ENCODE measurements at regions not wholly inside any gene's neighbourhood (a gene's known extent, or its start where the extent isn't known, plus 50 kb on each side); places are given as distances from the start of the nearest gene placed in this dataset.

DNA sequence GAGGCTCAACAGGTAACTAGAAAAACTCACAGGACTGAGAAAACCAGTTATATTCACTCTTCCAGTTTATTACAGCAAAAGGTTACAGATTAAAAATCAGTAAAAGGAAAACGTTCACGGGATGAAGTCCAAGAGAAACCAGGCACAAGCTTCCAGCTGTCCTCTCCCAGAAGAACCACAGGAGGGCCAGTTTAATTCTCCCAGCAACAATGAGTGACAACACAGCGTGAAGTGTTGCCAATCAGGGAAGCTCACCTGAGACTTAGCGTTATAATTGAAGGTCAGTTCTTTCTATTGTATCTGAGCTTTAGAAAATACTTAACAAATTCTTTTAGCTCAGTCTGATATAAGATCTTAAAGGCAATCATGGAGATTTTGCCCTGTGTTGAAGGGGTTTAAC is 65.2 kb upstream of the TNR start:
- TF ChIP-seq POLR2A (IDR thresholded peaks at IDR 0.05; ENCODE audit: borderline replicate concordance, extremely low read depth, insufficient read depth, insufficient read length) (no peak), POLR2AphosphoS5 (IDR thresholded peaks at IDR 0.05; ENCODE audit: low read depth, low read length) (no peak), SRF (IDR thresholded peaks at IDR 0.05; ENCODE audit: low read depth) (no peak), ELF1 (IDR thresholded peaks at IDR 0.05; ENCODE audit: borderline replicate concordance, low read depth) (no peak), FOSL1 (IDR thresholded peaks at IDR 0.05; ENCODE audit: low read depth) (no peak), CEBPB (IDR thresholded peaks at IDR 0.05; ENCODE audit: low read depth) (no peak), YY1 (IDR thresholded peaks at IDR 0.05; ENCODE audit: extremely low read depth, insufficient replicate concordance, low read depth, low read length) (no peak)
- TF ChIP-seq, protein P1, sequence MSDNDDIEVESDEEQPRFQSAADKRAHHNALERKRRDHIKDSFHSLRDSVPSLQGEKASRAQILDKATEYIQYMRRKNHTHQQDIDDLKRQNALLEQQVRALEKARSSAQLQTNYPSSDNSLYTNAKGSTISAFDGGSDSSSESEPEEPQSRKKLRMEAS (IDR thresholded peaks at IDR 0.05), result no peak
- TF ChIP-seq, protein P2, sequence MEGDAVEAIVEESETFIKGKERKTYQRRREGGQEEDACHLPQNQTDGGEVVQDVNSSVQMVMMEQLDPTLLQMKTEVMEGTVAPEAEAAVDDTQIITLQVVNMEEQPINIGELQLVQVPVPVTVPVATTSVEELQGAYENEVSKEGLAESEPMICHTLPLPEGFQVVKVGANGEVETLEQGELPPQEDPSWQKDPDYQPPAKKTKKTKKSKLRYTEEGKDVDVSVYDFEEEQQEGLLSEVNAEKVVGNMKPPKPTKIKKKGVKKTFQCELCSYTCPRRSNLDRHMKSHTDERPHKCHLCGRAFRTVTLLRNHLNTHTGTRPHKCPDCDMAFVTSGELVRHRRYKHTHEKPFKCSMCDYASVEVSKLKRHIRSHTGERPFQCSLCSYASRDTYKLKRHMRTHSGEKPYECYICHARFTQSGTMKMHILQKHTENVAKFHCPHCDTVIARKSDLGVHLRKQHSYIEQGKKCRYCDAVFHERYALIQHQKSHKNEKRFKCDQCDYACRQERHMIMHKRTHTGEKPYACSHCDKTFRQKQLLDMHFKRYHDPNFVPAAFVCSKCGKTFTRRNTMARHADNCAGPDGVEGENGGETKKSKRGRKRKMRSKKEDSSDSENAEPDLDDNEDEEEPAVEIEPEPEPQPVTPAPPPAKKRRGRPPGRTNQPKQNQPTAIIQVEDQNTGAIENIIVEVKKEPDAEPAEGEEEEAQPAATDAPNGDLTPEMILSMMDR (IDR thresholded peaks at IDR 0.05 in 2 of 3, conservative IDR thresholded peaks at IDR 0.05 in 1 of 3; ENCODE audit: borderline replicate concordance in 1 of 3, insufficient read depth in 1 of 3, low read depth in 2 of 3, low read length in 2 of 3), result no peak
- TF ChIP-seq, protein P3, sequence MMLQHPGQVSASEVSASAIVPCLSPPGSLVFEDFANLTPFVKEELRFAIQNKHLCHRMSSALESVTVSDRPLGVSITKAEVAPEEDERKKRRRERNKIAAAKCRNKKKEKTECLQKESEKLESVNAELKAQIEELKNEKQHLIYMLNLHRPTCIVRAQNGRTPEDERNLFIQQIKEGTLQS (IDR thresholded peaks at IDR 0.05), result no peak
- TF ChIP-seq, protein P4, sequence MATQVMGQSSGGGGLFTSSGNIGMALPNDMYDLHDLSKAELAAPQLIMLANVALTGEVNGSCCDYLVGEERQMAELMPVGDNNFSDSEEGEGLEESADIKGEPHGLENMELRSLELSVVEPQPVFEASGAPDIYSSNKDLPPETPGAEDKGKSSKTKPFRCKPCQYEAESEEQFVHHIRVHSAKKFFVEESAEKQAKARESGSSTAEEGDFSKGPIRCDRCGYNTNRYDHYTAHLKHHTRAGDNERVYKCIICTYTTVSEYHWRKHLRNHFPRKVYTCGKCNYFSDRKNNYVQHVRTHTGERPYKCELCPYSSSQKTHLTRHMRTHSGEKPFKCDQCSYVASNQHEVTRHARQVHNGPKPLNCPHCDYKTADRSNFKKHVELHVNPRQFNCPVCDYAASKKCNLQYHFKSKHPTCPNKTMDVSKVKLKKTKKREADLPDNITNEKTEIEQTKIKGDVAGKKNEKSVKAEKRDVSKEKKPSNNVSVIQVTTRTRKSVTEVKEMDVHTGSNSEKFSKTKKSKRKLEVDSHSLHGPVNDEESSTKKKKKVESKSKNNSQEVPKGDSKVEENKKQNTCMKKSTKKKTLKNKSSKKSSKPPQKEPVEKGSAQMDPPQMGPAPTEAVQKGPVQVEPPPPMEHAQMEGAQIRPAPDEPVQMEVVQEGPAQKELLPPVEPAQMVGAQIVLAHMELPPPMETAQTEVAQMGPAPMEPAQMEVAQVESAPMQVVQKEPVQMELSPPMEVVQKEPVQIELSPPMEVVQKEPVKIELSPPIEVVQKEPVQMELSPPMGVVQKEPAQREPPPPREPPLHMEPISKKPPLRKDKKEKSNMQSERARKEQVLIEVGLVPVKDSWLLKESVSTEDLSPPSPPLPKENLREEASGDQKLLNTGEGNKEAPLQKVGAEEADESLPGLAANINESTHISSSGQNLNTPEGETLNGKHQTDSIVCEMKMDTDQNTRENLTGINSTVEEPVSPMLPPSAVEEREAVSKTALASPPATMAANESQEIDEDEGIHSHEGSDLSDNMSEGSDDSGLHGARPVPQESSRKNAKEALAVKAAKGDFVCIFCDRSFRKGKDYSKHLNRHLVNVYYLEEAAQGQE (IDR thresholded peaks at IDR 0.05; ENCODE audit: low read depth), result no peak
